ENCODE measurements at regions not wholly inside any gene's neighbourhood (a gene's known extent, or its start where the extent isn't known, plus 50 kb on each side); places are given as distances from the start of the nearest gene placed in this dataset.

GRCh38 chr19:28329429-28329828, 883.5 kb downstream of the UQCRFS1 start:
- no peak overlapping the region for H3K9ac ChIP-seq
- no peaks in the 10 kb centered on the region for H3K27me3 ChIP-seq
- TF ChIP-seq Cebpa-rat (IDR thresholded peaks at IDR 0.05) = no peak
- peaks cover 12% of the 10 kb centered on the region for H3K9me3 ChIP-seq
- no peak overlapping the region for H3K4me2 ChIP-seq
- peaks cover 20% of the 10 kb centered on the region; the same call in 1 of the 2 replicates for H3K4me1 ChIP-seq
- H3K4me3 ChIP-seq = no peak overlapping the region
- H3K36me3 ChIP-seq = no peaks in the 10 kb centered on the region
- H4K20me1 ChIP-seq = no peaks in the 10 kb centered on the region
- no peak overlapping the region for H3K27ac ChIP-seq

- H3K27ac ChIP-seq = no peak overlapping the region
- H3K36me3 ChIP-seq = no peaks in the 10 kb centered on the region
- no peaks in the 10 kb centered on the region for H4K20me1 ChIP-seq
- TF ChIP-seq Cebpa-rat (IDR thresholded peaks at IDR 0.05) = no peak
- H3K9ac ChIP-seq = no peak overlapping the region
- H3K27me3 ChIP-seq = no peaks in the 10 kb centered on the region
- H3K9me3 ChIP-seq = peaks cover 12% of the 10 kb centered on the region
- peaks cover 20% of the 10 kb centered on the region; the same call in 1 of the 2 replicates for H3K4me1 ChIP-seq
- H3K4me3 ChIP-seq = no peak overlapping the region
- no peak overlapping the region for H3K4me2 ChIP-seq
These were observed 885.0 kb downstream of the UQCRFS1 start for GRCh38 chr19:28327905-28328304.

GRCh38 chr19:28326746-28327145, 886.2 kb downstream of the UQCRFS1 start:
- H3K9ac ChIP-seq = no peak overlapping the region
- H3K4me1 ChIP-seq = peaks cover 20% of the 10 kb centered on the region; the same call in 1 of the 2 replicates
- H3K4me3 ChIP-seq = no peak overlapping the region
- H3K27ac ChIP-seq = no peak overlapping the region
- H3K9me3 ChIP-seq = peaks cover 12% of the 10 kb centered on the region
- no peaks in the 10 kb centered on the region for H4K20me1 ChIP-seq
- no peak overlapping the region for H3K4me2 ChIP-seq
- no peaks in the 10 kb centered on the region for H3K27me3 ChIP-seq
- H3K36me3 ChIP-seq = no peaks in the 10 kb centered on the region
- no peak for TF ChIP-seq Cebpa-rat (IDR thresholded peaks at IDR 0.05)

GRCh38 chr19:28324275-28325060, 888.5 kb downstream of the UQCRFS1 start:
- no peak overlapping the region for H3K27ac ChIP-seq
- no peak overlapping the region for H3K9ac ChIP-seq

DNA sequence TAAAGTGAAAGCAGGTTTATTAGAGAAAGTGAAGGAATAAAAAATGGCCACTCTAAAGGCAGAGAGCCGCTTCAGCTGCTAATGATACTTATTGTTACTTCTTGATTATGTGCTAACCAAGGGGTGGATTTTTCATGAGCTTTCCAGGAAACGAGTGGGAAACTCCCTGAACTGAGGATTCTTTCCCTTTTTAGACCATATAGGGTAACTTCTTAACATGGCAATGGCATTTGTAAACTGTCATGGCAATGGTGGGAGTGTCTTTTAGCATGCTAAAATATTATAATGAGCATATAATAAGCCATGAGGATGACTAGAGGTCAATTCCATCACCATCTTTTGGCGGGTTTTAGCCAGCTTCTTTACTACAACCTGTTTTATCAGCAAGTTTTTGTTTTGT, 890.0 kb downstream of the UQCRFS1 start:
- Histone ChIP-seq H3K27me3 (no peaks in the 10 kb centered on the region), H3K36me3 (no peaks in the 10 kb centered on the region), H3K4me1 (peaks cover 11% of the 10 kb centered on the region; the same call in 1 of the 2 replicates), H3K9ac (no peak overlapping the region), H3K4me3 (no peak overlapping the region), H3K4me2 (no peak overlapping the region), H3K9me3 (no peaks in the 10 kb centered on the region), H4K20me1 (no peaks in the 10 kb centered on the region), H3K27ac (no peak overlapping the region)
- TF ChIP-seq Cebpa-rat (IDR thresholded peaks at IDR 0.05) = no peak

More at GRCh38 chr19:28324275-28325060, 888.5 kb downstream of the UQCRFS1 start:
- Histone ChIP-seq H3K36me3 (no peaks in the 10 kb centered on the region), H3K9me3 (peaks cover 6% of the 10 kb centered on the region), H3K27me3 (no peaks in the 10 kb centered on the region), H3K4me2 (no peak overlapping the region), H3K4me1 (peaks cover 11% of the 10 kb centered on the region; the same call in 1 of the 2 replicates), H4K20me1 (no peaks in the 10 kb centered on the region), H3K4me3 (no peak overlapping the region)
- TF ChIP-seq Cebpa-rat (IDR thresholded peaks at IDR 0.05) = no peak

DNA sequence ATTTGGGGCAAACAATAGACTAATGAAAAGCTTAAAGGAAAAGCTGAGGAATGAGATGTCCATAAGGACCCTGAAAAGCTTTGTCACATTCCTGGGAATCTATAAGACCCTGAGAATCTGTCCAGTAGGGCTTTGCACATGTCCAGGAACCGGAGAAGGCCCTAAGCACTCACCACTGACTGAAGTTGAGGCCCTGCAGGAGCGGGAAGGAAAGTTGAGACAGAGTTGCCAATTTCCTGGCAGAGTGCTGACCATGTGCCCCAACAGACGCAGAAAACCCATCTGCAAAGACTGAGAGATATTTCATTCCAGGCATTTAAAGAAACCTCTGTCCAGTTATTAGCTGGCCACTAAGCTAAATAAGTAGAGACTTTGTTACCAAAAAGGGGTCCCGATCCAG, 890.5 kb downstream of the UQCRFS1 start:
- Histone ChIP-seq H4K20me1 (no peaks in the 10 kb centered on the region), H3K4me2 (no peak overlapping the region), H3K36me3 (no peaks in the 10 kb centered on the region), H3K9me3 (no peaks in the 10 kb centered on the region), H3K27me3 (no peaks in the 10 kb centered on the region), H3K4me3 (no peak overlapping the region), H3K27ac (no peak overlapping the region), H3K9ac (no peak overlapping the region), H3K4me1 (peaks cover 11% of the 10 kb centered on the region; the same call in 1 of the 2 replicates)
- TF ChIP-seq Cebpa-rat (IDR thresholded peaks at IDR 0.05) = no peak

- Histone ChIP-seq H3K27me3 (no peaks in the 10 kb centered on the region), H3K27ac (no peak overlapping the region), H4K20me1 (no peaks in the 10 kb centered on the region), H3K4me1 (0 out of 2 replicates have a peak, but pooled peaks cover 6% of the 10 kb centered on the region), H3K4me2 (no peak overlapping the region), H3K9me3 (no peaks in the 10 kb centered on the region), H3K9ac (no peak overlapping the region), H3K36me3 (no peaks in the 10 kb centered on the region), H3K4me3 (no peak overlapping the region)
- no peak for TF ChIP-seq Cebpa-rat (IDR thresholded peaks at IDR 0.05)
These were observed 893.0 kb downstream of the UQCRFS1 start for GRCh38 chr19:28319918-28320317.

DNA sequence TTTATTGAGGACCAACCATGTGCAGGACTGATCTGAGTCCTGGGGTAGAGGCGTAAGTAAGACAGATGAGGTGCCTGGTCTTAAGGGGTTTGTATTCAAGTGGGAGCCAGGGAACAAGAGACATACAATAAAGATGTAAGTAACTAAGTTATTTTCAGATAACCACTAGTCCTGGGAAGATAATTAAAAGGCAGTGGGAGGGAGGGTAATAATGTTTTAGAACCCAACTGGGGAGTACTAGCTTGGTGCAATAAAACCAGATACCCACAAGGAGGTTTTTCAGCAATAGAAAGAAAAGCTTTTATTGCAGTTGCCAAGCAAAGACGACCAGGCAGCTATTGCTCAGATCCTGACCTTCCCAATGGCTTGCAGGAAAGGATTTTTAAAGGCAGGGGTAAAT, 893.7 kb downstream of the UQCRFS1 start:
- Histone ChIP-seq H3K4me2 (no peak overlapping the region), H3K9me3 (no peaks in the 10 kb centered on the region), H3K36me3 (no peaks in the 10 kb centered on the region), H3K4me1 (peaks cover 10% of the 10 kb centered on the region), H4K20me1 (no peaks in the 10 kb centered on the region), H3K9ac (no peak overlapping the region), H3K27me3 (no peaks in the 10 kb centered on the region), H3K4me3 (no peak overlapping the region), H3K27ac (no peak overlapping the region)
- TF ChIP-seq Cebpa-rat (IDR thresholded peaks at IDR 0.05) = no peak

DNA sequence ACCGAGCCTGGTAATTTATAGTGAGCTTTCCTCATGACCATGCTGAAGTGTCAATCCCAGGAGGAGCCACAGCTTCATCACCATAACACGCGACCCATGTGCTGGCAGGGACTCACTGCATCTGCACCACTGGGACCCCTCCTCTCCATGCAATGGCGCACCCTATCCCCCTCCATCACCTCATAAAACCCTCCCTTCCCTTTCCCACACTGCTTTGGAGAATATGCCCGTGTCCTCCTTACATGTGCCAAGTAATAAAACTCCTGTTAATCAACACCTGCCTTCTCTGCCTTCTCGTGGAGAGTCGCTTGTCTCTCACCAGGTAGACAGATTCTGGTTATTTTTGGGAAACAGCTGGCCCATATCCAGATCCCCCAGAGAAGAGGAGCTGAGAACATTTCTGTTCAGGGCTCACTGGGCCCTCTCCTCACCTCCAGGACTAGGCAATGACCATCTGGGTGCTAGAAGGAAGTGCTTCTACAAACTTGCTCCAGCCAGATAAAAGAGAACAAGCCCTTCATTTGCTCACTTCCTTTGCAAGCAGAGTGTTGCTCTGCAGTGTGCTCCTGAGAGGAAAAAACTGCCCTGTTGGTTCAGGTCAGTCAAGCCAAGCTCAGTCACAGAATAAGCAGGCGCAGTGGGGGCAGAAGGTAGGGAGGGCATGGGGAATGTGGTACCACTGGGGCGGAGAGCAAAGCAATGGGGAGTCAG, 894.3 kb downstream of the UQCRFS1 start:
- H3K9me3 ChIP-seq = no peaks in the 10 kb centered on the region
- H4K20me1 ChIP-seq = no peaks in the 10 kb centered on the region
- H3K9ac ChIP-seq = no peak overlapping the region
- H3K36me3 ChIP-seq = no peaks in the 10 kb centered on the region
- H3K4me2 ChIP-seq = no peak overlapping the region
- H3K27me3 ChIP-seq = no peaks in the 10 kb centered on the region
- H3K27ac ChIP-seq = no peak overlapping the region
- H3K4me3 ChIP-seq = no peak overlapping the region
- no peak for TF ChIP-seq Cebpa-rat (IDR thresholded peaks at IDR 0.05)
- peaks cover 14% of the 10 kb centered on the region for H3K4me1 ChIP-seq

GRCh38 chr19:28316464-28316863, 896.5 kb downstream of the UQCRFS1 start:
- Histone ChIP-seq H3K9me3 (no peaks in the 10 kb centered on the region), H3K4me1 (peaks cover 14% of the 10 kb centered on the region), H3K4me2 (no peak overlapping the region), H4K20me1 (no peaks in the 10 kb centered on the region), H3K27me3 (no peaks in the 10 kb centered on the region), H3K27ac (no peak overlapping the region), H3K36me3 (no peaks in the 10 kb centered on the region), H3K9ac (no peak overlapping the region), H3K4me3 (no peak overlapping the region)
- TF ChIP-seq Cebpa-rat (IDR thresholded peaks at IDR 0.05) = no peak
